HAP-1 (cell line): ENCODE measurements at regions not wholly inside any gene's neighbourhood (a gene's known extent, or its start where the extent isn't known, plus 50 kb on each side); places are given as distances from the start of the nearest gene placed in this dataset.
A peak's percentile ranks its signal among the peaks of the same experiment; 100 is the strongest.

Experiments used
- DNase-seq, 2 experiments: peaks; one replicate each; pipeline ENCODE4 v3.0.0-alpha.2; 2016 to 2020; ENCODE audit warnings: low spot score in 2 of 2
- H3K27me3 ChIP-seq: fragments of 250-450 bp; sonication (Bioruptor Pico); 2 replicates; pipeline ENCODE4 v1.5.1; 2020; ENCODE audit warnings: low read depth, mild to moderate bottlenecking, moderate library complexity
- H3K36me3 ChIP-seq: fragments of 250-450 bp; sonication (Bioruptor Pico); replicated peaks from 2 replicates; pipeline ENCODE4 v1.5.1; 2020; ENCODE audit warnings: mild to moderate bottlenecking
- H3K4me1 ChIP-seq: fragments of 250-450 bp; sonication (Bioruptor Pico); 2 replicates; pipeline ENCODE4 v1.5.1; 2020; ENCODE audit warnings: mild to moderate bottlenecking
- H3K4me3 ChIP-seq: fragments of 250-450 bp; sonication (Bioruptor Pico); 2 replicates; pipeline ENCODE4 v1.5.1; 2020; ENCODE audit warnings: mild to moderate bottlenecking, moderate library complexity
- H3K9me3 ChIP-seq: fragments of 250-450 bp; sonication (Bioruptor Pico); 2 replicates; pipeline ENCODE4 v1.5.1; 2020; ENCODE audit warnings: mild to moderate bottlenecking, moderate library complexity
- in situ Hi-C: fragments of 300-500 bp; cut with MboI; formaldehyde crosslinking; loops from 3 replicates; pipeline ENCODE4 v1.14.3; 2020; ENCODE audit warnings: low sequenced_read_pairs, inconsistent platforms, mixed read lengths

- H3K36me3 ChIP-seq, result no peaks in the 10 kb centered on the region
- no peaks in the 10 kb centered on the region for H3K27me3 ChIP-seq
- DNase-seq, result no peak
- in situ Hi-C loops, result loop anchor here (5.0 to 25.0 kb wide), 2 partner anchors 118 to 368 kb away; no protein-coding TSS in a partner anchor
- peaks cover 18% of the 10 kb centered on the region for H3K4me1 ChIP-seq
- H3K9me3 ChIP-seq, result no peaks in the 10 kb centered on the region
- no peak overlapping the region for H3K4me3 ChIP-seq
Measured at GRCh38 chrX:9343971-9344370, 120.9 kb upstream of the TBL1X start.

GRCh38 chrX:9345957-9346356 is 118.9 kb upstream of the TBL1X start:
- Histone ChIP-seq H3K9me3 (no peaks in the 10 kb centered on the region), H3K4me1 (peaks cover 12% of the 10 kb centered on the region), H3K27me3 (no peaks in the 10 kb centered on the region), H3K36me3 (no peaks in the 10 kb centered on the region), H3K4me3 (no peak overlapping the region)
- no peak for DNase-seq
- in situ Hi-C loops, result loop anchor here (25.0 kb wide), 1 partner anchor 366 kb away; no protein-coding TSS in a partner anchor

GRCh38 chrX:9349572-9350494 is 115.0 kb upstream of the TBL1X start:
- Histone ChIP-seq H3K4me1 (no peaks in the 10 kb centered on the region), H3K4me3 (no peak overlapping the region), H3K9me3 (no peaks in the 10 kb centered on the region), H3K27me3 (no peaks in the 10 kb centered on the region), H3K36me3 (no peaks in the 10 kb centered on the region)
- in situ Hi-C loops, result loop anchor here (25.0 kb wide), 1 partner anchor 362 kb away; no protein-coding TSS in a partner anchor
- DNase-seq, result no peak

GRCh38 chrX:9351126-9351525 is 113.7 kb upstream of the TBL1X start:
- H3K27me3 ChIP-seq, result no peaks in the 10 kb centered on the region
- H3K9me3 ChIP-seq, result no peaks in the 10 kb centered on the region; the same call in 1 of the 2 replicates
- H3K4me1 ChIP-seq, result no peaks in the 10 kb centered on the region
- H3K4me3 ChIP-seq, result no peak overlapping the region
- H3K36me3 ChIP-seq, result no peaks in the 10 kb centered on the region
- DNase-seq, result no peak
- in situ Hi-C loops, result no loop called here

GRCh38 chrX:9352243-9352642 is 112.6 kb upstream of the TBL1X start:
- Histone ChIP-seq H3K9me3 (no peaks in the 10 kb centered on the region; the same call in 1 of the 2 replicates), H3K4me3 (no peak overlapping the region), H3K4me1 (no peaks in the 10 kb centered on the region), H3K27me3 (no peaks in the 10 kb centered on the region), H3K36me3 (no peaks in the 10 kb centered on the region)
- in situ Hi-C loops, result no loop called here
- DNase-seq, result no peak

- in situ Hi-C loops, result no loop called here
- H3K27me3 ChIP-seq, result no peaks in the 10 kb centered on the region
- no peaks in the 10 kb centered on the region; the same call in 1 of the 2 replicates for H3K9me3 ChIP-seq
- no peak for DNase-seq
- no peaks in the 10 kb centered on the region for H3K4me1 ChIP-seq
- no peak overlapping the region for H3K4me3 ChIP-seq
- no peaks in the 10 kb centered on the region for H3K36me3 ChIP-seq
Measured at GRCh38 chrX:9352694-9353411, 112.0 kb upstream of the TBL1X start.

- Histone ChIP-seq H3K4me3 (no peak overlapping the region), H3K27me3 (no peaks in the 10 kb centered on the region), H3K9me3 (no peaks in the 10 kb centered on the region; the same call in 1 of the 2 replicates), H3K36me3 (no peaks in the 10 kb centered on the region), H3K4me1 (no peaks in the 10 kb centered on the region)
- DNase-seq, result no peak
- in situ Hi-C loops, result no loop called here
Measured at GRCh38 chrX:9354918-9355317, 109.9 kb upstream of the TBL1X start.

- Histone ChIP-seq H3K9me3 (no peaks in the 10 kb centered on the region; the same call in 1 of the 2 replicates), H3K27me3 (no peaks in the 10 kb centered on the region), H3K36me3 (no peaks in the 10 kb centered on the region), H3K4me3 (no peak overlapping the region), H3K4me1 (no peaks in the 10 kb centered on the region)
- DNase-seq, result no peak
- in situ Hi-C loops, result no loop called here
Measured at GRCh38 chrX:9355739-9356138, 109.1 kb upstream of the TBL1X start.

GRCh38 chrX:9356846-9357245 is 108.0 kb upstream of the TBL1X start:
- DNase-seq, result no peak
- no peaks in the 10 kb centered on the region for H3K4me1 ChIP-seq
- H3K27me3 ChIP-seq, result no peaks in the 10 kb centered on the region
- in situ Hi-C loops, result no loop called here
- no peaks in the 10 kb centered on the region; the same call in 1 of the 2 replicates for H3K9me3 ChIP-seq
- no peak overlapping the region for H3K4me3 ChIP-seq
- no peaks in the 10 kb centered on the region for H3K36me3 ChIP-seq

- Histone ChIP-seq H3K4me3 (no peak overlapping the region), H3K9me3 (no peaks in the 10 kb centered on the region; the same call in 1 of the 2 replicates), H3K4me1 (no peaks in the 10 kb centered on the region), H3K27me3 (no peaks in the 10 kb centered on the region), H3K36me3 (no peaks in the 10 kb centered on the region)
- DNase-seq, result no peak
- in situ Hi-C loops, result no loop called here
Measured at GRCh38 chrX:9357518-9358114, 107.2 kb upstream of the TBL1X start.

- H3K9me3 ChIP-seq, result no peaks in the 10 kb centered on the region
- H3K4me3 ChIP-seq, result no peak overlapping the region
- H3K4me1 ChIP-seq, result no peaks in the 10 kb centered on the region
- H3K36me3 ChIP-seq, result no peaks in the 10 kb centered on the region
- no peak for DNase-seq
- in situ Hi-C loops, result no loop called here
- H3K27me3 ChIP-seq, result no peaks in the 10 kb centered on the region
Measured at GRCh38 chrX:9362363-9362928, 102.4 kb upstream of the TBL1X start.

- in situ Hi-C loops, result no loop called here
- no peaks in the 10 kb centered on the region for H3K9me3 ChIP-seq
- H3K36me3 ChIP-seq, result no peaks in the 10 kb centered on the region
- no peaks in the 10 kb centered on the region for H3K27me3 ChIP-seq
- no peak overlapping the region for H3K4me3 ChIP-seq
- peaks cover 2% of the 10 kb centered on the region; the same call in 1 of the 2 replicates for H3K4me1 ChIP-seq
- DNase-seq, result no peak
Measured at GRCh38 chrX:9367421-9367820, 97.4 kb upstream of the TBL1X start.

- peak in 1 of 2 experiments; percentile 10 for DNase-seq
- H3K36me3 ChIP-seq, result no peaks in the 10 kb centered on the region
- H3K27me3 ChIP-seq, result no peaks in the 10 kb centered on the region
- H3K4me1 ChIP-seq, result peaks cover 2% of the 10 kb centered on the region; the same call in 1 of the 2 replicates
- H3K9me3 ChIP-seq, result no peaks in the 10 kb centered on the region
- in situ Hi-C loops, result no loop called here
- H3K4me3 ChIP-seq, result no peak overlapping the region
Measured at GRCh38 chrX:9368262-9368661, 96.6 kb upstream of the TBL1X start.
